Mammary epithelial cell (primary cell): ENCODE measurements at regions not wholly inside any gene's neighbourhood (a gene's known extent, or its start where the extent isn't known, plus 50 kb on each side); places are given as distances from the start of the nearest gene placed in this dataset.

Source experiments
- EZH2 ChIP-seq: IDR thresholded peaks from 2 replicates; pipeline ENCODE4 v1.6.1; 2012; ENCODE audit warnings: low read length, inconsistent platforms, borderline replicate concordance
- TF ChIP-seq, protein P1 (sequence below), 2 donors: IDR thresholded peaks in 1 of 2; conservative IDR thresholded peaks in 1 of 2; 2 replicates each; pipeline ENCODE4 v1.5.1; 2011 to 2012; ENCODE audit warnings: inconsistent platforms in 2 of 2, low read length in 2 of 2, mild to moderate bottlenecking in 2 of 2, control low read depth in 1 of 2, low read depth in 1 of 2; ENCODE audit not compliant: insufficient read depth in 1 of 2; ENCODE audit errors: extremely low read depth in 1 of 2

- no peak for TF ChIP-seq EZH2
- TF ChIP-seq, protein P1, sequence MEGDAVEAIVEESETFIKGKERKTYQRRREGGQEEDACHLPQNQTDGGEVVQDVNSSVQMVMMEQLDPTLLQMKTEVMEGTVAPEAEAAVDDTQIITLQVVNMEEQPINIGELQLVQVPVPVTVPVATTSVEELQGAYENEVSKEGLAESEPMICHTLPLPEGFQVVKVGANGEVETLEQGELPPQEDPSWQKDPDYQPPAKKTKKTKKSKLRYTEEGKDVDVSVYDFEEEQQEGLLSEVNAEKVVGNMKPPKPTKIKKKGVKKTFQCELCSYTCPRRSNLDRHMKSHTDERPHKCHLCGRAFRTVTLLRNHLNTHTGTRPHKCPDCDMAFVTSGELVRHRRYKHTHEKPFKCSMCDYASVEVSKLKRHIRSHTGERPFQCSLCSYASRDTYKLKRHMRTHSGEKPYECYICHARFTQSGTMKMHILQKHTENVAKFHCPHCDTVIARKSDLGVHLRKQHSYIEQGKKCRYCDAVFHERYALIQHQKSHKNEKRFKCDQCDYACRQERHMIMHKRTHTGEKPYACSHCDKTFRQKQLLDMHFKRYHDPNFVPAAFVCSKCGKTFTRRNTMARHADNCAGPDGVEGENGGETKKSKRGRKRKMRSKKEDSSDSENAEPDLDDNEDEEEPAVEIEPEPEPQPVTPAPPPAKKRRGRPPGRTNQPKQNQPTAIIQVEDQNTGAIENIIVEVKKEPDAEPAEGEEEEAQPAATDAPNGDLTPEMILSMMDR (conservative IDR thresholded peaks at IDR 0.05 in 1 of 2, IDR thresholded peaks at IDR 0.05 in 1 of 2; ENCODE audit: extremely low read depth in 1 of 2, insufficient read depth in 1 of 2, low read depth in 1 of 2, low read length in 2 of 2) = no peak
Measured at GRCh38 chr14:89646971-89647370, 229.9 kb upstream of the FOXN3 start.
